Epidermal melanocyte (primary cell): ENCODE measurements at regions not wholly inside any gene's neighbourhood (a gene's known extent, or its start where the extent isn't known, plus 50 kb on each side); places are given as distances from the start of the nearest gene placed in this dataset.

Source experiments
- DNase-seq: peaks from one replicate; pipeline ENCODE4 v3.0.0; 2011; ENCODE audit warnings: low spot score; ENCODE audit not compliant: insufficient read length

DNA sequence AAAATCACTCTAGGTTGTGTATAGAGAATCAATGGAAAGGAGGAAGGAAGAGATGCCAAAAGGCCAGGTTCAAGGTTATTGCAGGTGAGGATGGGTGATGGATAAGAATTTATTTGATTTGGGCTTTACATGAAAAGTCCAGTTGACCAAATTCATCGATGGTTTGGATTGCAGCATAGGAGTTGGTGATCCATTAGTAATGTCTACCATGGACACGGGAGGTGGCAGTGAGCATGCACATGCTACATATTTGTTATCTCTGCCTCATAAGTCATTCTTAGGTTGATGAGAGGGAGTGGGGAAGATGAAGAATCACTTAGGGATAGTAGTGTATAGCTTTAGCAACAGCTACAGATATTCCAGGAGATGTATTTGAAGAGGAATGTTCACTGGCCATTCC is 211.4 kb downstream of the PHETA1 start:
- DNase-seq, result no peak

DNA sequence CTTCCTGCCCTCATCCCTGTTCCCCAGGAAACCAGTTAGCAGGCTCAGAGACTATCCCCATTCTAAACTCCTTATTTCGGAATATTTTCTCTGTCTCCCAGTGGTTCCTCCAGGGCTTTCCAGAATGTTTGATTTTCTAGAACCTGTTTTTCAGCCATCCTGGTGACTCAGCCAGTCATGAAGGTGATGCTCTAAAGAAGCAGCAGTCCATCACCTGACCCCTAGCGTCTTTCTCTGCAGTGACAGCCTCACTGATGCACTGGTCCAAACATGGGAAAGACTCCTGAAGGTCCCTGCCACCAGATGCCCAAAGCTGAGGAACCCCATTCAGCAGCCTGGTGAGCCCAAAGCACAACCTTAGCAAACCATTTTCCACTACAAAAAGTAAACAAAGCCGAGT is 212.6 kb downstream of the PHETA1 start:
- DNase-seq, result no peak

DNA sequence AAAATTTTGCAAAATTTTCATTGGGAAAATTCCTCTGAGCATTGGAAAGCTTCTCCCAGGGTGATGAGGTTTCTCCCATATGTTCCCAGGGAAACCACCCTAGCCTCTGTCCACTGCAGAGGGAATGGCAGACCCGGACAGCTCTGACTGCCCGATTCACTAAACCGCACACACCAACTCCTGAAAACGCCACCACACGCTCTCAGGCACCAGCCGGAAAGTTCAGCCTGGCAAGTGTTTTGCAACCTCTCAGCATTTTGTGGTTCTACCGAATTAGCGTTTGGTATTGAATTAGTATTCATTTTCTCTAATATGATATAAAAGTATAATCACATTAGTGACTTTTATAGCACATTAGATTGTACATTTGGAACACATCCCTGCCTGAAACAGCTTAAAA is 213.4 kb downstream of the PHETA1 start:
- no peak for DNase-seq

DNA sequence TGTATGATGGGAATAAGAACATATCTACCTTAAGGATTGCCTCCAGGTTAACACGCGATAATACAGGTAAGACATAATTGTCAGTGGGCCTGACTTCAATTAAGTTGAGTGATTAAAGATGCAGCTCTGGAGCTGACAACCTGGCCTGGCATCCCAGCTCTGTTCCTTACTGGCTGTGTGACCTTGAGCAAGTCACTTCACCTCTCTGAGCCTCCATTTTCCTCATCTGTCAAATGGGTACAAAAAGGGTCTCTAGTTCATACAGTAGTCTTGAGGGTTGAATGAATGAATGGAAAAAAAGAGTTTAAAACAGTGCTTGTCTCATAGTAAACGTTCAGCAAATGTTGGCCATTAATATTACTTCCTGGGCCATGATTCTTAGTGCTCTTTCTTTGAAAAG is 213.9 kb downstream of the PHETA1 start:
- no peak for DNase-seq

DNA sequence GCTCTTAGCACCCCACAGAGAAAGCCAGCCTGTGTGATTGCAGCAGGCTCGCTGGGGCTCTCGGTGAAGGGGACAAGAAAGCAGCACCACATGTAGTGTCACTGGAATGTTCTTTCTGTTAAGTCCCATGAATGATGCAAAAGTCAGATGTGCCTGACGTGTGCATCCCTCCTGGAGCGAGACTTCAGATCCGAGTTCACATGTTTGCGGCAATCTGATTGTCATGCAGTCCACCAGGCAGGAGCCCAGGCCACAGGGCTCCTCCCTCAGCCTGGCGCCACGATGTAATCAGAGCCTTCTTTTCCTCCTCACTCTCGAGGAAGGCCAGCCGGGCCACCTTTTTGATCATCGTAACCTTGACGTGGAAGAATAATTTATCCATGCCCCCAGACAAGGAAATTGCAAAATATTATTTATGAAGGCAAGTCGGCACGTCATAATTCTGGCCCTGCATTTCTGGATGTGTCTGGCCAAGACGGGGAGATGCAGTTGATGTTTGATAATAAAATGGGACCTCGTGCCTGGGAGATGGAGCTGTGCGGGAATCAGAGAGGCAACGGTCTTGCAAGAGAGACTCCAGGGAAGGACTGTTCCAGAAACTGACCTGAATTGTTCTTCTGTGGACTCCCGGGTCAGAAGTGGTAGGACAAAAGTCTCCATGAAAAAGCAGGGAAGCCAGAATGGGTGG is 214.6 kb downstream of the PHETA1 start:
- DNase-seq, result no peak

DNA sequence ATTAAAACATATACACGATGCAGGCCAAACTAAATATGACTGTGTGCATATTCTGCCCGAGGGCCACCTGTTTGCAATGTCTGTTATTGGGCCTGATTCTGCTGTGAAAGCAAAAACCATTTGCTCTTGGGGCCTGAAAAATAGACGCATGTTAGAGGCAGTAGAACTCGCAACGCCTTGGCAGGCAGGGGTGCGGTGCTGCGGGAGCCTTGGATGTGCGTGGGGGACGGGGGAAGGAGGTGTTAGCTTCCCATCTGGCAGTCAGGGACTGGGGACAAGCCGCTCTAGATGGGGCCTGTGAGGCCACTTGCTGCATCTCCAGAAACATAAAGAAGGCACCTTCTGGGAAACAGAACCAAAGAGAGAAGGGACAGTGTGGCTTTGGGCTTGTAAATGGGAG is 216.3 kb downstream of the PHETA1 start:
- DNase-seq, result no peak

DNA sequence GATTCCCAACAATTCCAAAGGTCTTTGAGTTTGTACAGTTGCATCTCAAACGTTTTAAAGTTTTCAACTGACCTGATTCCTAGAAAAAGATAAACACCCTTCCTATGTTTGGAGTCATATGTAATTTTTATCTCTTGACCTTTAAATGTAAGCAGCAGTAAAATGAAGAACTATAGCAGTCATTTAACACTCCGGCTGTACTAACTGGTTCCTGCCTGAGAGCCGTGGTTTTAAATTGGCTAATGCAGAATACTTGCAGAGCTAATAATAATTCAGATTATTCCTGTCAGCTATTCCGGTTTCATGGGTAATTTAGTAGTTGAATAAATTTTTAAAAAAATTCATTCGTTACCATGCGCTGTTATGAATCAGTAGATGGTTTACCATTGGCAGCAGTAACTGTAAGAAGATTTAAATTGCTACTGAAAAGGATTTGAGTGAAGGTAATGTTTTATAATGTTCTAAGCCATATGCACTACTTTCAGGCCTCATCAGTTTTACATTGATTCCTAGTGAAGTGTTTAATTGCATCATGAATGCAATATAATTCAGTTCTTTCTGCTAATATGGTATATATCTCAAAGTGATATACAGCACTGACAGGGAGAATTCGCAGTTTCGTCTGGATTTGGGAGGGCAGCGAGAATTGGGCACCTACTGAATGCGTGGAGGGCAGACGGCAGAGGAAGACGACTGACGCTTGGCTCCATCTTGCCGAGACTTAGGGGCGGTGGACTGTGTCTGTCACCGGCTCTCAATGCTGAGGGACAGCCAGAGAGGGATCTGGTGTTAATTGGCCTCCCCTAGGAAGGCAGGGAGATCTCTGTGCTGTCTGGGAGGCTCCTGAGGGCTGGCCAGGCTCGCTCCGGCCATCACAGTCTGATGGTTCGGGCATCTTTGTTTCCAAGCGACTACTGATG is 217.7 kb downstream of the PHETA1 start:
- DNase-seq, result no peak

DNA sequence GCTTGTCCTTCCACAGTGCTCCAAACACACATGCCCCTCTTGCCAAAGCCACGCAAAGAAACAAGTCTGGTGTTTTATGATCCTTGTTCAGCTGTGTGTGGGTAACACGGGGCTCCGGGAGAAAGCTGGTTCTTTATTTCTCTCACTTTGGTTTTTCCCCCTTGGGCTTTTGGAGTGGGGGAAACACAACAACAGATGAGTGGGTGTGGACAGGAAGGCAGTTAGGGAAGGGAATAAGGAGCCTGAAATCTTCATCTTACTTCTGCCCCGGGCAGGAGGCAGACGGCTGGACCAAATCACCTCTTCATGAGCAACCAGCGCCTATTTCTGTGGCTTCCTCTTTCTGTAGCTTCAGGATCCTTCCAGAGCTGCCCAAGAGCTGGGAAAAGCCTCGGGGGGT is 218.5 kb downstream of the PHETA1 start:
- DNase-seq, result no peak

DNA sequence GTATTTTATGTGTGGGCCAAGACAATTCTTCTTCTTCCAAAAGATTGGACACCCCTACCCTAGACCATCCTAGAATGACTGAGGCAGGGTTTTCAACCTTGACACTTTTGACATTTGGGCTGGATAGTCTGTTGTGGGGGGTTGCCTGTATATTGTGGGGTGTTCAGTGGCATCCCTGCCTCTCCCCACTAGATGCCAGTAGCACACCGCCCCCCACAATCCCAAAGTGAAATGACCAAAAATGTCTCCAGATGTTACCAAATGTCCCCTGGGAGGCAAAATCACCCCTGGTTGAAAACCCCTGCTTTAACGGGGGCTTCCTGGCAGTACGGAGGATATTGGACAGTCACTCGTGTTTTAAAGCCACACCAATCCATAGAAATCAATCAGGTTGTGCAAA is 219.6 kb downstream of the PHETA1 start:
- no peak for DNase-seq

DNA sequence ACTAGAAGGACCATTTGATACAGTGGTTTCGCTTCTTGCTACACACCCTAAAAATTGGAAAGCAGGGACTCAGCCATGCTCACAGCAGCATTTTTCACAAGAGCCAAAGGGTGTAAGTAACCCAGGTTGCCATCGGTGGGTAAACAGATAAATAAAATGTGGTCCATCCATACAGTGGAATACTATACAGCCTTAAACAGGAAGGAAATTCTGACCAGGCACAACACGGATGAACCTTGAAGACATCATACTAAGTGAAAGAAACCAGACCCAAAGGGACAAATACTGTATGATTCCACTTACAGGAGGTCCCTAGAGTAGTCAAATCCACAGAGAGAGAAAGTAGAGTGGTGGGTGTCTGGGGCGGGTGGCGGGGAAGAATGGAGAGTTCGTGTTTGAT is 220.9 kb downstream of the PHETA1 start:
- DNase-seq, result no peak

DNA sequence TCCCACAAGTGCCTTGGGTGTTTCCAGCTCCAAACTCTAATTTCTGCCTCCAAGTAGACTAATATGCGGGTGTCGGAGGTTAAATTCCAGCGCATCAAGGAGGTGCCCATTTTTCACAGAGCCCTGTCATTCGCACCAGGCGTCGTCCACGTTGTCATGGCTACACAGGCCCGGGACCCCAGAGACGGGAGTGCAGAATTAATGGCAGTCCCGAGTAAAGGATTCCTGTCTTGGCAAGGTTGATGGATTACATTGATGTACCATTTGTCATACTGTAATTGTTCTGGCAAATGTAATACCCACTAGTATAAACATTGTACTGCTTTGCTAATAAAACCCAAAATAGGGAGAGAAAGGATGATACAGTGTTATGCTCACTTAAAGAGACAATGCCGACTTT is 222.9 kb upstream of the MYL2 start:
- no peak for DNase-seq

DNA sequence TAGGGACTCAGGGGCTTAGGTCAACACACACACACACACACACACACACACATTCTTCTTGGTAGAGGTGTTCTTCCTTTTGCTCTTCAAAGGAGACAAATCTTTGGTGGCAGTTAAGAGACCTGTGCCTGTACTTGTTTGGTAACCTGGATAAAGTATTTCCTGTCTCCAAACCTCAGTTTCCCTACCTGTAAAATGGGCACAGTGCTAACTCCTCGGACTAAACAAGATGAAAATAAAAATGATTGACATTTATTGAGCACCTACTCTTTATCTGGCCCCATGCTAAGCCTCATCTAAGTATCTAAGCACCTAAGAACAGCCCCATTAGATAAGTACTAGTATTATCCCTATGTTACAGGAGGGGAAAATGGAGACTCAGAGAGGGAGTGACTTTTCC is 220.8 kb upstream of the MYL2 start:
- no peak for DNase-seq

DNA sequence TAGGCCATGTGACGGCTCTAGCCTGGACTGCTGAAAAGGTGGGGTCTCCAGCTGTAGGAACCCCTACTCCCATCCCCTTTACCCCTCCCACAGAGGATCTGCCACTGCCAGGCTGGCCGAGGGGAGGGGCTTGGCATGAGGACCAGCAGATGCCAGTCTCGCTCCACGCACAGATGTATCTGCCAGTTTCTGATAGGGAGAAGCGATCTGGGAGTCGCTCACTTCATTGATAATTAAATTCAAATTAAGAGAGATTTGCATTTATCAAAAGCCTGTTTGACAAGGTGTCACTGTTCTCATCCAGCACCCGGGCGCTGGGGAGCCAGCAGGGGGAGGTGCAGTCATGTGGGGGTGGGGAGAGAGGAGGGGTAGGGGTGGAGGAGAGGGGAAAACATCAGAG is 217.6 kb upstream of the MYL2 start:
- DNase-seq, result no peak

DNA sequence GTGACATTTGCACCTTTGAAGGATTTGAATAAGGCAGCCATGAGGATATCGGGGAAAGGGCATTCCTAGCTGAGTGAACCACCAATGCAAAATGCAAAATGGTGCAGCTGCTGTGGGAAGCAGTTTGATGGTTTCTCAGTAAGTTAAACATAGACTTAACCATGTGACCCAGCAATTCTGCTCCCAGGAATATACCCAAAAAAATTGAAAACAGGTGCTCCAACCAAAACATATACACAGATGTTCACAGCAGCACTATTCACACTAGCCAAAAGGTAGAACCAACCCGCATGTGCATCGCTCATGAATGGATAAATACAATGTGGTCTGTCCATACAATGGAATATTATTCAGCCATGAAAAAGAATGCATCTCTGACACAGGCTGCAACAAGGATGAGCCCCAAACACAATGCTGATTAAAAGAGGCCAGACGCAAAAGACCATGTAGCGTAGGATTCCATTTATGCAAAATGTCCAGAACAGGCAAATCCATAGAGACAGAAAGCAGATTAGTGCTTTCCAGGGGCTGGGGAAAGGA is 215.0 kb upstream of the MYL2 start:
- DNase-seq, result no peak

DNA sequence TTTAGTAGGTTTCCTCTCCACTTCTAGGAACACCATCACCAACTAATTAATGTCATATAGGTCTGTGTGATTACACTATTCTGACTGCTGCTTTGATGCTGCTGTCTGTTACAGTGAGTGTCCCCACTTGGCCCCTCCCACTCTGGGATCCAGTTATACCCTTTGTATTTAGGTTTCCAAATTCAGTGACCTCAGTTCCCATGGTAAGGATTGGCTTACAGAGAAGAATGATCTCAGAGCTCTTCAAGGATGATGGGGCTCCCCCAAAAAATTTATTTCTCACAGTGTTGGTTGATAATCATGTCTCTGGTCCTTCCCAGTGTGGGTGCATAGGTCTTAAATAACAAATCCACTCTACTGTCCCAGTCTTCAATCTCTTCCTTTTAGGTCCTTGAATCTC is 210.0 kb upstream of the MYL2 start:
- DNase-seq, result no peak

DNA sequence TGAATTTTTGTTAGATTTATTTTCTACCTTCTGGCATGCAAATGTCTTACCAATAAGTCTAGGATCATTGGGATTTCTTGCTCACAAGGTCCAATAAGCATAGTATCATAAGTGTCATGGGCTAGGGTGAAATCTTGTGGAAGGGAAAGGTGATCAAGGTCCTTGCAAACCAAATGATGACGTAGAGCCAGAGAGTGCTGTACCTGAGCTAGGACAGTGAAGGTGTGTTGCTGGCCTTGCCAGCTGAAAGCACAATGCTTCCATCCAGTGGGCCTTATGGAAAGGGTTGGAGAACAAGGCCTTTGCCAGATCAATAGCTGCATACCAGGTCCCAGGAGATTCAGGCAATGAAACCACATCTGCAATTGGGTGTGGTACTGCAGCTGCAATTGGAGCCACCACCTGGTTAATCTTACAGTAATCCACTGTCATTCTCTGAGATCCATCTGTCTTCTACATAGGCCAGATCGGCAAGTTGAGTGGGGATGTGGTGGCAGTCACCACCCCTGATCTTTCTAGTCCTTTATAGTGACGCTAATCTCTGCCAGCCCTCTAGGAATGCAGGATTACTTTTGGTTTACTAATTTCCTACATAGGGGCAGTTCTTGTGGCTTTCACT is 208.9 kb upstream of the MYL2 start:
- DNase-seq, result no peak

DNA sequence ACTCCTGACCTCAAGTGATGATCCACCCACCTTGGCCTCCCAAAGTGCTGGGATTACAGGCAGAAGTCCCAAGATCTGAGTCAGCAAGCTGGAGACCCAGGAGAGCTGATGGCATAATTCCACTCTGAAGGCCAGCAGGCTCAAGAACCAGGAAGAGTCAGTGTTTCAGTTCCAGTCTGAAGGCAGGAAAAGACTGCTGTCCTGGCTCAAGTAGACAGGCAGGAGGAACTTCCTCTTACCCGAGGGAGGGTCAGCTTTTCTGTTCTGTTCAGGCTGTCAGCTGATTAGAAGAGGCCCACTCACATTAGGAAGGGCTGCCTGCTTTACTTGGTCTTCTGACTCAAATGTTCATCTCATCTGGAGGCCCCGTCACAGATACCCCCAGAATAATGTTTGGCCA is 206.0 kb upstream of the MYL2 start:
- no peak for DNase-seq

DNA sequence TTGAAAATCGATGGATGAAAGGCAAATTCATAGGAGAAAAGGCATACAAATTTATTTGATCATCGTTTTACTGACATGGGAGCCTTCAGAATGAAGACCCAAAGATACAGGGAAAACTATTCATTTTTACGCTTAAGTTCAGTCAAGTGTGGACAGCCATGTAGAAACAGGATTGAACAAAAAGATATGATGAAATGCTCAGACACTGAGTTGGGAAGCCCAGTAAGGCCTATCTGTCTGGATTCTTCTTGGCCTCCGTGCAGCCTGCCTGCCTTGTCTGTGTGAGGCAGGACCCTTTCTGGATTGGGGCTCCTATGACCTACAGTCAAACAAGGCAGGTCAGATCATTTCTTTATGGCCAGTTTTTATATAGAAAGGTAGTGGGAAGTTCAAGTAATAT is 203.8 kb upstream of the MYL2 start:
- no peak for DNase-seq

DNA sequence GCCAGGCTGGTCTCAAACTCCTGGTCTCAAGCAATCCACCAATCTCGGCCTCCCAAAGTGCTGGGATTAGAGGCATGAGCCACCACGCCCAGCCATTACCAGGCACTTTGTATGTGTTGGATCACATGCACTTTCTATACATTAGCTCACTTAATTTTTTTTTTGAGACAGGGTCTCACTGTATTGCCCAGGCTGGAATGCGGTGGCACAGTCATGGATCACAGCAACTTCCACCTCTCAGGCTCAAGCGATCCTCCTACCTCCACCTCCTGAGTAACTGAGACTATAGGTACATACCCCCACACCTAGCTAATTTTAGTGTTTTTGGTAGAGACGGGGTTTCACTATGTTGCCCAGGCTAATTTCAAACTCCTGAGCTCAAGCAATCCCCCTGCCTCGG is 203.0 kb upstream of the MYL2 start:
- DNase-seq, result no peak

DNA sequence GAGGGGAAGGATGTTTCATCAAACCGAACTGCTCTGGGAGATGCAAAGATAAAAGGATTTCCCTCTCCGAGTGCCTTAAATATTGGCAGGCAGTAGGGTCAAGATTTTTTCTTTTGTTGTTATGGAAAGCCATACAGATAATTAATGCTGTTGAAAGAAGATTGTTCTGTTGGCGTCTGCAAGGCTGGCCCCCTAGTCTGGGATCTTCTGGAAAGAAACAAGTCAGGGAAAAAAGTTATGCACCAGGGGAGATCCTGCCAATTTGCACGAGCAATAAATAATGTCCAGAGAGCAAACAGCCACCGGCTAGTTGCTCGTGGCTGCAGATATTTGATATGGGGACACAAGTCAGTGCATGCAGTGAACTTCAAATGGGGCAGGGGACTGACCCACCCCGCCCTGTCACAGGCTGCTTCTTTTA is 202.1 kb upstream of the MYL2 start:
- DNase-seq, result no peak

DNA sequence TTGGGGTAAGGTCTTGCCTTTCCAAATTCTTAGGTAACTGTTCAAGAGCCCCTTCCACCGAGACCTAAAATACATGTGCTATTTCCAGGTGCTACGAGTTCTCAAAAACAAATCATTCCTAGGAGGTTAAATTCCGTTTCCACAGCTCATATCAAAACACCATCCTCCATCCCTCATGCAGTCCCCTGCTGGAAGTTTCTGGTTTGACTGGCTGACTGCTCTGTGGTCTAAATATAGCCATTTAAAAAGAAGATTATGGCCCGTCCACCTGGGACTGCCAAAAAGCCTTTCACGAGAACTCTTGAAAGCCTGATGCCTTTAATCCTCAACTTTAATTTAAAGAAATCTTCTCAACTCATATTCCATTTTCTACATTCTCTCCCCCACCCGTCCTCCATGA is 201.5 kb upstream of the MYL2 start:
- no peak for DNase-seq

DNA sequence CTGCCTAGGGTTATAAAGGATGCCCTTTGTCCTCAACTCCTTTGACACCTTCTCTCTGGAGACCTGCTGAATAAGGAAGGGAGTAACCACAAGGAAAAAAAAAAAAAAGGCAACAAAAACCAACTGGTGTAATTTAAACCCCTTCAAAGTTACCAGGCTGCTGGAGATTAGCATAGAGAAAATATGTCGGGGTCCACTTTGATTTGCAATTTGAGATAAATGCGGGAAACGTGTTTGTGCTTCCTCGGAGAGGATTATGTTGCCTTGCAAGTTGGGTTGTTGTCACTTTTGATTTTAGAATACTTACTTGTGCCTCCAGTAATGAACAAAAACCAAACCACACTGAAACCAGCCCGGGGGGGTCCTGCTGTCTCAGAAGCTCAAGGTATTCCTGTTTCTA is 200.2 kb upstream of the MYL2 start:
- DNase-seq, result no peak
